C4-2B (cell line): ENCODE measurements at regions not wholly inside any gene's neighbourhood (a gene's known extent, or its start where the extent isn't known, plus 50 kb on each side); places are given as distances from the start of the nearest gene placed in this dataset.
"Not testable (repeated sequence)": the region's sequence is repeated elsewhere in the genome, so short reads cannot be mapped to it uniquely, and the experiment has no call there.

Experiments used
- H3K27ac ChIP-seq: fragments of 450-650 bp; 2 replicates; pipeline ENCODE4 v1.5.1; 2017
- CTCF ChIP-seq: fragments of 450-650 bp; conservative IDR thresholded peaks from 2 replicates; pipeline ENCODE4 v1.5.1; 2017; ENCODE audit warnings: mild to moderate bottlenecking
- ZFX ChIP-seq: fragments of 450-650 bp; IDR thresholded peaks from 2 replicates; pipeline ENCODE4 v1.6.1; 2017

GRCh38 chrX:114272096-114272686, 311.7 kb upstream of the HTR2C start:
- TF ChIP-seq CTCF (no peak), ZFX (no peak)
- H3K27ac ChIP-seq, result no peak overlapping the region

- H3K27ac ChIP-seq, result not testable (repeated sequence)
These were observed 313.5 kb upstream of the HTR2C start for GRCh38 chrX:114270371-114270770.

DNA sequence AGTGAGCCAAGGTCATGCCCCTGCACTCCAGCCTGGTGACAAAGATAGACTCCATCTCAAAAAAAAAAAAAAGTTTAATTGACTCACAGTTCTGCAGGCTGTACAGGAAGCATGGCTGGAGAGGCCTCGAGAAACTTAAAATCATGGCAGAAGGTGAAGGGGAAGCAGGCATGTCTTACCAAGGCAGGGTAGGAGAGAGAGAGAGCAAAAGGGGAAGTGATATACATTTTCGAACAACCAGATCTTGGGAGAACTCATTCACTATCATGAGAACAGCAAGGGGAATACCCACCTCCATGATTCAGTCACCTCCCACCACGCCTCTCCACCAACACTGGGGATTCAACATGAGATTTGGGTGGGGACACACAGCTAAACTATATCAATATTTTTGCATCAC, 315.2 kb upstream of the HTR2C start:
- TF ChIP-seq ZFX, result no peak
- TF ChIP-seq CTCF, result no peak
- no peak overlapping the region for H3K27ac ChIP-seq

GRCh38 chrX:114267142-114267541, 316.7 kb upstream of the HTR2C start:
- TF ChIP-seq CTCF (no peak), ZFX (no peak)
- H3K27ac ChIP-seq, result no peak overlapping the region

DNA sequence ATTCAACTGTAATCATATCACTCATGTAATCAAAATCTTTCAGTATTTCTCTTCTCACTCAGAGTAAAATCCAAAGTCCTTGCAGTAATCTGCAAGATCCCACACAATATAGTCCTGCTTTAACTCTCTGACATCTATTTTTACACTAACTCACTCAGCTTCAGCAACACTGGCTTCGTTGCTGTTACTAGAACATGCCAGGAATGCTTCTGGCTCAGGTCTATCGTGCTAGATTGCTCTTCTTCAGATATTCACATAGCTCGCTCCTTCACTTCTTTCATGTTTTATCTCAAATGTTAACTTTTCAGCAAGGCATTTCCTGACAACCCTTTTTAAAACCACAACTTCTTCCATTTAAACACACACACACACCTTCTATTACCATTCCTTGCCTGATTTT, 331.7 kb upstream of the HTR2C start:
- no peak for TF ChIP-seq ZFX
- TF ChIP-seq CTCF, result no peak
- no peak overlapping the region for H3K27ac ChIP-seq

- TF ChIP-seq CTCF (no peak), ZFX (no peak)
- H3K27ac ChIP-seq, result no peak overlapping the region
These were observed 332.3 kb upstream of the HTR2C start for GRCh38 chrX:114251575-114251974.

GRCh38 chrX:114221445-114221844, 362.4 kb upstream of the HTR2C start:
- no peak overlapping the region for H3K27ac ChIP-seq
- TF ChIP-seq CTCF (no peak), ZFX (no peak)

DNA sequence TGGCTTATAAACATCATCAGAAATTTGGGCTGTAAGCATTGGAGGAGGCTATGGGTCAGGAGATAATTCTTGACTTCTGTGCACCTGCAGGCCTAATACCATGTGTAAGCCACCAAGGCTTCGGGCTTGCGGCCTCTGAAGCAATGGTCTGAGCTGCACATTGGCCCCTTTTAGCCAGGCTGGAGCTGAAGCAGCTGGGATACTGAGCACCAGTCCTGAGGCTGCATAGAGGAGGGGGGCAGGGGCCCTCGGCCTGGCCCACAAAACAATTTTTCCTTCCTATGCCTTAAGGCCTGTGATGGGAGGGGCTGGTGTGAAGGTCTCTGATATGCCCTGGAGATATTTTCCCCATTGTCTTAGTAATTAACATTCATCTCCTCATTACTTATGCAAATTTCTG, 373.0 kb upstream of the HTR2C start:
- TF ChIP-seq CTCF, result no peak
- no peak for TF ChIP-seq ZFX
- no peak overlapping the region for H3K27ac ChIP-seq
